A549 (cell line): ENCODE measurements at regions not wholly inside any gene's neighbourhood (a gene's known extent, or its start where the extent isn't known, plus 50 kb on each side); places are given as distances from the start of the nearest gene placed in this dataset.

ENCODE experiments used
- ATAC-seq, 2 experiments: fragments of 200-7000 bp in 1 of 2; fragments of >200 bp in 1 of 2; cut with Nextera tagmentation in 1 of 2; cut with Tn5 transposase in 1 of 2; 3 replicates each; pipeline versions ENCODE4 v1.8.0 to v1.9.1; 2018 to 2020; ENCODE audit warnings: mild to moderate bottlenecking in 1 of 2, moderate library complexity in 1 of 2
- CTCF ChIA-PET: fragments of 300-600 bp; sonication (Branson Sonifier 250); formaldehyde crosslinking; extraction: SDS; loops from one replicate; lab custom pipeline; 2021; ENCODE audit warnings: antibody characterized with exemption, inconsistent platforms; lab: Yijun Ruan, JAX
- POLR2A ChIA-PET: fragments of 350-600 bp; formaldehyde crosslinking; extraction: SDS; loops from one replicate; lab custom pipeline; 2021; ENCODE audit warnings: antibody characterized with exemption, inconsistent platforms; lab: Yijun Ruan, JAX
- DNase-seq, 2 experiments: peaks; one replicate each; pipeline versions ENCODE4 v3.0.0 to v3.0.0-alpha.2; 2011 to 2016; ENCODE audit warnings: low read depth in 1 of 2, low spot score in 1 of 2
- FAIRE-seq: peaks from 2 replicates; lab custom pipeline; 2011; peaks lifted over from hg19 to GRCh38; lab: Jason Lieb, UNC
- H3K27ac ChIP-seq, 2 experiments: fragments of >200 bp; sonication (Bioruptor Twin); formaldehyde crosslinking; 3 replicates each; pipeline ENCODE4 v1.5.1; 2016 to 2017
- H3K4me1 ChIP-seq: fragments of >200 bp; sonication (Bioruptor Twin); formaldehyde crosslinking; 3 replicates; pipeline ENCODE4 v1.6.1; 2016
- H3K4me2 ChIP-seq: fragments of >200 bp; sonication (Bioruptor Twin); formaldehyde crosslinking; 3 replicates; pipeline ENCODE4 v1.6.1; 2016
- H3K4me3 ChIP-seq: fragments of >200 bp; sonication (Bioruptor Twin); formaldehyde crosslinking; 3 replicates; pipeline ENCODE4 v1.5.1; 2016
- H3K9me3 ChIP-seq: fragments of >200 bp; sonication (Bioruptor Twin); formaldehyde crosslinking; 3 replicates; pipeline ENCODE4 v1.6.1; 2016
- BCL3 ChIP-seq: fragments of >200 bp; sonication (Bioruptor Twin); formaldehyde crosslinking; IDR thresholded peaks from 3 replicates; pipeline ENCODE4 v1.6.1; 2016
- BHLHE40 ChIP-seq: IDR thresholded peaks from 2 replicates; pipeline ENCODE4 v1.6.1; 2012; ENCODE audit warnings: low read depth, low read length, inconsistent platforms
- CEBPB ChIP-seq, 2 experiments: fragments of >200 bp in 1 of 2; sonication (Bioruptor Twin) in 1 of 2; formaldehyde crosslinking in 1 of 2; IDR thresholded peaks; 2 replicates each; pipeline ENCODE4 v1.6.1; 2012 to 2016
- CHD2 ChIP-seq: fragments of 150-350 bp; IDR thresholded peaks from 2 replicates; pipeline ENCODE4 v1.6.1; 2014; ENCODE audit warnings: low read length; ENCODE audit not compliant: partially characterized antibody
- E2F6 ChIP-seq: IDR thresholded peaks from 2 replicates; pipeline ENCODE4 v1.6.1; 2012; ENCODE audit warnings: low read depth, borderline replicate concordance
- EHF ChIP-seq: fragments of 250-450 bp; sonication (Bioruptor Pico); IDR thresholded peaks from 2 replicates; pipeline ENCODE4 v1.5.0; 2020; ENCODE audit warnings: mild to moderate bottlenecking
- ELK1 ChIP-seq: fragments of 150-350 bp; IDR thresholded peaks from 2 replicates; pipeline ENCODE4 v1.6.1; 2014; ENCODE audit warnings: low read depth, mild to moderate bottlenecking, low read length
- FOSL2 ChIP-seq, 2 experiments: fragments of 450-650 bp in 1 of 2; fragments of >200 bp in 1 of 2; sonication (Bioruptor Twin) in 1 of 2; formaldehyde crosslinking; IDR thresholded peaks; 2 replicates each; pipeline versions ENCODE4 v1.5.0 to v1.6.1; 2016 to 2020; ENCODE audit warnings: mild to moderate bottlenecking in 1 of 2, moderate library complexity in 1 of 2
- GATA3 ChIP-seq: IDR thresholded peaks from 2 replicates; pipeline ENCODE4 v1.6.1; 2012; ENCODE audit warnings: borderline replicate concordance
- HES2 ChIP-seq: fragments of >200 bp; sonication (Bioruptor Twin); formaldehyde crosslinking; IDR thresholded peaks from 2 replicates; pipeline ENCODE4 v1.6.1; 2016
- HEYL ChIP-seq: fragments of 250-450 bp; sonication (Bioruptor Pico); IDR thresholded peaks from 2 replicates; pipeline ENCODE4 v1.8.0; 2021; ENCODE audit warnings: mild to moderate bottlenecking, moderate library complexity
- HOXA7 ChIP-seq: fragments of 250-450 bp; sonication (Bioruptor Pico); IDR thresholded peaks from 2 replicates; pipeline ENCODE4 v1.5.0; 2020; ENCODE audit warnings: mild to moderate bottlenecking, moderate library complexity
- JUN ChIP-seq, 2 experiments: fragments of >200 bp; sonication (Bioruptor Twin); formaldehyde crosslinking; IDR thresholded peaks; 2 replicates in 1 of 2; 3 replicates in 1 of 2; pipeline ENCODE4 v1.6.1; 2016 to 2017
- MAX ChIP-seq: IDR thresholded peaks from 2 replicates; pipeline ENCODE4 v1.6.1; 2012
- MAZ ChIP-seq: fragments of 150-350 bp; IDR thresholded peaks from 2 replicates; pipeline ENCODE4 v1.6.1; 2014; ENCODE audit warnings: antibody characterized with exemption, low read depth, low read length, borderline replicate concordance
- MYC ChIP-seq: IDR thresholded peaks from 2 replicates; pipeline ENCODE4 v1.6.1; 2012; ENCODE audit warnings: mild to moderate bottlenecking, inconsistent platforms, low read length, improper control_type of control experiment, borderline replicate concordance
- PBX3 ChIP-seq: IDR thresholded peaks from 2 replicates; pipeline ENCODE4 v1.6.1; 2012
- RAD21 ChIP-seq, 2 experiments: fragments of >200 bp in 1 of 2; sonication (Bioruptor Twin) in 1 of 2; formaldehyde crosslinking in 1 of 2; IDR thresholded peaks in 1 of 2; conservative IDR thresholded peaks in 1 of 2; 2 replicates in 1 of 2; 3 replicates in 1 of 2; pipeline ENCODE4 v1.6.1; 2012 to 2018; ENCODE audit warnings: inconsistent platforms in 1 of 2
- RARB ChIP-seq: fragments of 250-450 bp; sonication (Bioruptor Pico); IDR thresholded peaks from 2 replicates; pipeline ENCODE4 v1.8.0; 2021; ENCODE audit warnings: mild to moderate bottlenecking, moderate library complexity
- RNF2 ChIP-seq: fragments of 200-600 bp; sonication (generic); IDR thresholded peaks from 2 replicates; pipeline ENCODE4 v1.6.1; 2016; ENCODE audit warnings: low read depth, mild to moderate bottlenecking, antibody characterized with exemption, moderate library complexity, borderline replicate concordance
- SREBF2 ChIP-seq: fragments of 450-650 bp; IDR thresholded peaks from 2 replicates; pipeline ENCODE4 v1.6.1; 2014; ENCODE audit warnings: mild to moderate bottlenecking, moderate library complexity
- ZC3H11A ChIP-seq: fragments of 450-650 bp; IDR thresholded peaks from 2 replicates; pipeline ENCODE4 v1.6.1; 2014; ENCODE audit warnings: antibody characterized with exemption, mild to moderate bottlenecking
- WGBS: methylation state at CpG from one replicate; pipeline ENCODE4 v1.1.6; 2017; ENCODE audit errors: missing lambda C conversion rate; 5-methylcytosine and 5-hydroxymethylcytosine counted together

GRCh38 chr15:62901909-62902546 lies 140.5 kb upstream of the TPM1 start:
- POLR2A ChIA-PET, result interaction anchor here (1.0 kb wide), 1 partner anchor 140 kb away, joined by 3 read pairs; the partner anchor contains the start of gene TPM1
- Histone ChIP-seq H3K9me3 (no peaks in the 10 kb centered on the region), H3K27ac (peak overlapping the region; percentile 98 to 99; a peak in 5 of 6 replicates), H3K4me3 (no peak overlapping the region), H3K4me1 (peaks cover 58% of the 10 kb centered on the region), H3K4me2 (no peak overlapping the region)
- 89% methylated on average over 9 of the region's 9 CpGs for WGBS
- TF ChIP-seq CHD2 (no peak), FOSL2 (IDR thresholded peaks at IDR 0.05) (no peak), FOSL2 (CRISPR knock-in tag; IDR thresholded peaks at IDR 0.05) (no peak), MAZ (no peak), EHF (CRISPR knock-in tag) (no peak), HEYL (CRISPR knock-in tag) (no peak), JUN (IDR thresholded peaks at IDR 0.05) (no peak), BCL3 (no peak), CEBPB (IDR thresholded peaks at IDR 0.05) (no peak), RAD21 (conservative IDR thresholded peaks at IDR 0.05 in 1 of 2, IDR thresholded peaks at IDR 0.05 in 1 of 2) (no peak), RNF2 (no peak), E2F6 (no peak), ZC3H11A (no peak), GATA3 (no peak), MAX (no peak), PBX3 (no peak), ELK1 (no peak), RARB (CRISPR knock-in tag) (no peak), HOXA7 (no peak), HES2 (no peak), SREBF2 (no peak)
- CTCF ChIA-PET, result interaction anchor here (1.2 to 2.4 kb wide), 3 partner anchors 11 to 145 kb away, joined by 4 to 11 read pairs (median 8); no protein-coding TSS in a partner anchor
- no peak for ATAC-seq
- no peak for FAIRE-seq
- DNase-seq, result no peak

- Histone ChIP-seq H3K4me2 (no peak overlapping the region), H3K27ac (peak overlapping the region; percentile 17 to 98; a peak in 5 of 6 replicates), H3K9me3 (no peaks in the 10 kb centered on the region), H3K4me1 (peaks cover 52% of the 10 kb centered on the region), H3K4me3 (no peak overlapping the region)
- no peak for ATAC-seq
- POLR2A ChIA-PET, result no interaction called here
- no peak for FAIRE-seq
- DNase-seq, result no peak
- TF ChIP-seq BHLHE40, result no peak
- no peak for TF ChIP-seq RAD21 (conservative IDR thresholded peaks at IDR 0.05 in 1 of 2, IDR thresholded peaks at IDR 0.05 in 1 of 2)
- no peak for TF ChIP-seq FOSL2 (IDR thresholded peaks at IDR 0.05)
- no peak for TF ChIP-seq FOSL2 (CRISPR knock-in tag; IDR thresholded peaks at IDR 0.05)
- TF ChIP-seq MYC, result no peak
- no peak for TF ChIP-seq HES2
- no peak for TF ChIP-seq CHD2
- no peak for TF ChIP-seq CEBPB (IDR thresholded peaks at IDR 0.05)
- no peak for TF ChIP-seq ZC3H11A
- WGBS, result 92% methylated on average over 4 of the region's 4 CpGs
- CTCF ChIA-PET, result interaction anchor here (2.0 to 2.4 kb wide), 2 partner anchors 10 to 144 kb away, joined by 8 to 11 read pairs; no protein-coding TSS in a partner anchor
These were observed 139.7 kb upstream of the TPM1 start for GRCh38 chr15:62902821-62903220.
